ENCODE measurements at regions not wholly inside any gene's neighbourhood (a gene's known extent, or its start where the extent isn't known, plus 50 kb on each side); places are given as distances from the start of the nearest gene placed in this dataset.

GRCh38 chr18:41449612-41450011, 505.4 kb upstream of the PIK3C3 start:
- TF ChIP-seq, protein P1, sequence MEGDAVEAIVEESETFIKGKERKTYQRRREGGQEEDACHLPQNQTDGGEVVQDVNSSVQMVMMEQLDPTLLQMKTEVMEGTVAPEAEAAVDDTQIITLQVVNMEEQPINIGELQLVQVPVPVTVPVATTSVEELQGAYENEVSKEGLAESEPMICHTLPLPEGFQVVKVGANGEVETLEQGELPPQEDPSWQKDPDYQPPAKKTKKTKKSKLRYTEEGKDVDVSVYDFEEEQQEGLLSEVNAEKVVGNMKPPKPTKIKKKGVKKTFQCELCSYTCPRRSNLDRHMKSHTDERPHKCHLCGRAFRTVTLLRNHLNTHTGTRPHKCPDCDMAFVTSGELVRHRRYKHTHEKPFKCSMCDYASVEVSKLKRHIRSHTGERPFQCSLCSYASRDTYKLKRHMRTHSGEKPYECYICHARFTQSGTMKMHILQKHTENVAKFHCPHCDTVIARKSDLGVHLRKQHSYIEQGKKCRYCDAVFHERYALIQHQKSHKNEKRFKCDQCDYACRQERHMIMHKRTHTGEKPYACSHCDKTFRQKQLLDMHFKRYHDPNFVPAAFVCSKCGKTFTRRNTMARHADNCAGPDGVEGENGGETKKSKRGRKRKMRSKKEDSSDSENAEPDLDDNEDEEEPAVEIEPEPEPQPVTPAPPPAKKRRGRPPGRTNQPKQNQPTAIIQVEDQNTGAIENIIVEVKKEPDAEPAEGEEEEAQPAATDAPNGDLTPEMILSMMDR (IDR thresholded peaks at IDR 0.05): no peak
- TF ChIP-seq POLR2A (IDR thresholded peaks at IDR 0.05): no peak
- no peak for TF ChIP-seq EP300 (IDR thresholded peaks at IDR 0.05)
- no peak for TF ChIP-seq POLR2AphosphoS5 (IDR thresholded peaks at IDR 0.05)

Data from sigmoid colon (tissue), 4 donors.